ENCODE measurements at regions not wholly inside any gene's neighbourhood (a gene's known extent, or its start where the extent isn't known, plus 50 kb on each side); places are given as distances from the start of the nearest gene placed in this dataset.
"Not testable (repeated sequence)": the region's sequence is repeated elsewhere in the genome, so short reads cannot be mapped to it uniquely, and the experiment has no call there.

DNA sequence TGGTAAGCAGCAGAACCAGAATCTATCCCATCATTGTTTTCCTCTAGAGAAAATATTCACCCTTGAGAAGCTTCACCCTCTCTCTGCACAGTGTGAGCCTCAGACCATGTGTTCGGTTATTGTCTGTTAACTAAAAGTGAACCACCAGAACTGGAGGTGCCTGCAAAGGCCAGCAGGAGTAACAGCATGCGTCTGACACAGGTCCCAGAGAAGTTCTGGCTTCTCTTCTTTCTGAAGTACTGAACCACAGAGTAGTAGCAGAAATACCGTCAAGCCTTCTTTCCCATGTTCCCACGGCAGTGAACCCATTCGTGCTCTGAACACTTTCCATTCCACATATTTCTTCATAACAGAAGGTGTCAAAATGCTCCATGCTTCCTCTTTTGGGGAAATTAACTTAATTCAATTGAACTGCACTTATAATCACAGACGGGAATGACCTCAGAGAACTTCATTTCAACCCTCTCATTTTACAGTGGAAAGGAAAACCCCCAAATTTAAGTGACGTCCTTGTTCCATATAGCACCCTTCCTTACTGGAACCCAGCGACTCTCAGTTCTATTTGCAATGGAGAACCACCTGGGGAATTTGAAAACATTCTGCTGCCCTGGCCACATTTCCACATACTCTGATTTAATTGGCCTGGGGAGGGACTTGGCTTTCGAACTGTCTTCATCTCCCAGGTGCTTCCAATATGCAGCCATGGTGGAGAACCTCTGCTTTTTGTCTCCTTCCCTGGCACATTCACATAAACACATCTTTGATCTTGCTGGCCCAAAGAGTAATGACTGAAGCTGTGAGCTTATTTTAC is 519.1 kb downstream of the RNF144A start:
- DNase-seq: no peak

DNA sequence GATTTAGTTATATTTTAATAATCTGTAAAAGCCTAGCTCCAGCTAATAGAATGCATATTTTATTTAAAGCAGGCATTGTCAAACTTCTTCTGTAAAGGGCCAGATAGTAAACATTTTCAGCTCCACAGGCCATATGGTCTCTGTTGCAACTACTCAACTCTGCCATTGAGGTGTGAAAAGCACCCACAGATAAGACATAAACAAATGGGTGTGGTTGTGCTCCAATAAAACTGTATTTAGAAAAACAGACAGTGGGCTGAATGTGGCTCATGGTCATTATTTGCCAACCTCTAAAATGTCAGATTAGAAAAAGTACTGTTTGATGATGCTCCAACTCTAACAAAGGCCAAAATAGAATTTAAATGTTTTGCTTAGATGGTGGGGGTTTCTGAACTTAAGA is 519.9 kb downstream of the RNF144A start:
- DNase-seq: no peak

DNA sequence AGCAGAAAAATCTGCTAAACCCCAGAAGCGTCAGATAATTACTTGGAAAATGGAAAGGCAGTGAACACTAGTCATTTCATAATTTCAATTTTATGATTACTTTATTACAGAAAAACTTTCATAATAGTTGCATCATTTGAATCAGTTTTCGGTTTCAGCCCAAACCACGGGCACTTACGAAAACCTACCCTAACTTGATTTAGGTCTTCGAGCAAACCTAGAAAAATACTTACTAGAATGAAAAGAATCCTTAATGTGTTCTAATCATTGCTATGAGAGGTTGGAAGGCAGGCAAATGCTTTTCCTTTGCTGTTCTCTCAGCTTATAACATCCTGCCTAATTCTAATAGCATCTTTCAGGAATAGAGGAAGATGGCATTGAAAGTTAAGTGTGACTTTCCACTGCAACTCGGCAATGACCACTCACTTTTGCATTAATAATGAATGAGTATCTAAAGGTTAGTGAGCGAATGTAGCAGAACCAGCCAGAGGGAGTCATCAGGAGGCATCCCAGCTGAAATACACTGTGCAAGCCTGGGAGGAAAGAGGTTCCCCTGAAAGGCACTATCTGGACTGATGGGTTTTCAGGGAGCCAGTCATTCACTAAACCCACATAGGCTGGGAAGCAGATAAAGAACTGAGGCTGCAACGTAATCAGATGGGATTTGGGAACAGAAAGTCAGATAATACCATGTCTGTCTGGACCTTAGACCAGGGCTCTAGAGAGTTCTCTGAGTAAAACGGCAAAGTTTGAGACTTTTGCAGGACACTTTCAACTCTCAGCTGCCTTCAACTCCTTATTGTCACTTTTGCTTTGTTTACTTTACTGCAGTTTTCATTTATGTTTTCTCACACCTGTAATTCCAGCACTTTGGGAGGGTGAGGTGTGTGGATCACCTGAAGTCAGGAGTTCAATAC is 520.8 kb downstream of the RNF144A start:
- peak; percentile 67 for DNase-seq

DNA sequence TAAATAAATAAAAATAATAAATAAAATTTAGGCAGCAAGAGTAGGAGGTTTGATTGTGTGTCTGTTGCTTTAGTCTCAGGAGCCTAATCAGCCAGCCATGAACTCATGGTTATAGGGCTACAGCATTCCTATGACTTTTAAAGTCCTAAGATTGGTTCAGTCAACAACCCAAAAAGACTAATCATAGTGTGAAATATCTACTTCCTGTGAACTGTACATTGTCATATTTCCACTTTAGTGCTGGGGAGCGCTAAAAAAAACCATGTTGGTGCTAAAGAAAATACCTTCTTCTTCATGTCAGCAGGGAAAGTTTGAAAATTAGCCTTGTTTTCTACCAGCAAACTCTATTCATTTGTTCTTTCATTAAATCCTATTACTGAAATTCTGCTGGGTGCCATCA is 521.6 kb downstream of the RNF144A start:
- no peak for DNase-seq

DNA sequence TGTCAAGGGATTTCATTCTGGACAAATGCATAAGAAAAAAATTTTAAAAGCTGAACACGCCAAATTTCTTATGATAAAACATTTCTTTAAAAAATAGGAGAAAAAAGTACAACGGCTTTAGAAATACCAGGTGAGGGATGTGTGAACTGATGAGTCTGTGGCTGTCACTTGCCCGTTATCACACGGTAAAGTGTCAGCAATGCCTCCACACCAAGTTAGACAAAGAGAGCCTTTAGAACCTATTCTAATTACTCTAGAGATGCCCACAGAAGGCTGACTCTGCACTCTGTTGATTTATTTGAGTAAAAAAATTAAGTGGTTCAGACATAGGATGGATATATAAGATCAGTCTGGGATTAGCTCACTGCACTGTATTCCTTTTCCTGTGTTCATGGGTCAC is 523.8 kb downstream of the RNF144A start:
- no peak for DNase-seq

DNA sequence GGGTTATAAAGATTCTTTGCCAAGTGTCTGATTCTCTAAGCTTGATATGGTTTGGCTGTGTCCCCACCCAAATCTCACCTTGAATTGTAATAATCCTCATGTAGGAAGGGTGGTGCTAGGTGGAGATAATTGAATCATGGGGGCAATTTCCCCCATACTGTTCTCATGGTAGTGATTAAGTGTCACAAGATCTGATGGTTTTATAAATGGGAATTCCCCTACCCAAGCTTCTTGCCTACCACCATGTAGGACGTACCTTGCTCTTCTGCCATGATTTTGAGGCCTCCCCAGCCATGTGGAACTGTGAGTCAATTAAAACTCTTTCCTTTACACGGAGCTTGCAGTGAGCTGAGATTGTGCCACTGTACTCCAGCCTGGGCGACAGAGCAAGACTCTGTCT is 524.6 kb downstream of the RNF144A start:
- not testable (repeated sequence) for DNase-seq

DNA sequence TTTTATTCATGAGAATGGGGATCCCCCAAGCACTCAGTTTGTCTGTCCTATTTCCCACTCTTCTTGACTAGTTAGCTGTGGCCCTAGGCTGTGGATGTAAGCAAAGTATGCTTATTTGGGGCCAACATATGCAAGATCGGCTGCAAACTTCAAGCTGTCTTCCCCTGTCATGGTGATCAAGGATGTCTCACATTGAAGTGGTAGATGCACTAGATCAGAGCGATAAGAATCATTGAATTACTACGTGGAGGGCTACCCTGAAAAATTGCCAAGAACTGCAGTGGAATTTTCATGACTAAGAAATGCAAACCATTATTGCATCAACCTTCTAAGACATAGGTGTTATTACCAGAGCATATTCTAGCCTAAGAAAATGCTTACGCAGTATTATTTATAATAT is 527.4 kb downstream of the RNF144A start:
- no peak for DNase-seq

DNA sequence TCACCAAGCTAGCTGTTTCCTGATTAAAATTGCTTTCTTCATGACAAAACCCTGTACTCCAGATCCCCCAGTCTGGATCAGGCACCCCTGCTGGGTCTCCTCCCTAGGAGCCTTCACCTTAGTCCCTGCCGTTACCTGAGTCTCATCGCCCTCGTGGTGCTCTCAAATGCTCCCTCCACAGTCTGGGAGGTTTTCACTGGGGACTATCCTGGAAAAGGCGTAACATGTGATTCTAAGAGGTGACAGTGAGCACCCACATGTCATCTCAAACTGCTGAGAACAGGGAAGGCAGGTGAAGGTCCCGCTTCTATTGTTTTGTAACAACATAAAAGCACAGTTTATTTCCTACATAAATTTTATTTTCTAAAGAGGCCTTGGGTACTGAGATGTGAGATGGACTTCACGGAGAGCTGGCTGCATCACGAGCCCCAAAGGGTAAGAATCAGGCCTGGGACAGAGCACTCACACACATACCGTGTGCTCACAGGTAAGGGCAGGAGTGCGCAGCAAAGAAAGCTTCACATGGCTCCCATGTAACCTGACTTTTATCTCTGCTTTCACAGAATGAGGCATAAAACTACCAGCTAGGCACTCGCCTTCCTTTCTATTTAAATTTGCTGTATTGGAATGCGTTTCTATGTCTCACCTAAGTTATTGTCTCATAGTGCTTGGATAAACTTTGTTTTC is 531.5 kb downstream of the RNF144A start:
- no peak for DNase-seq

DNA sequence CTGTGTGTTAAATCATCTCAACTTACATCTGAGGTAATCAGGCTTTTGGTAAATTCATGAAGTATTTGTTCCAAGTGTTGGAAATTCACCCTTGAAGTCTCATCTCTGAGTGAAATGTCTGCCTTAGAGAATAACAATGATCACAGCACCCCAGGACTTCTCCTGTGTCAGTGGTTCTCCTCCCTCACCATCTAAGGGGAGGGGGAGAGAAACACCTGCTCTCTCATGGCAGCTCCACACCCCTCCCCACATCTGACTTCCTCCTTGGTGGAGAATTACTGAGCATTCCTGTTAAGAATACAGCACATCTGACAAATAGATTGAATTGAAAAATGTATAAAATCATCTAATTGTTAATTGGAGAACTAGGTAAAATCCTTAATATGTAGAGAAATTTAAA is 532.1 kb downstream of the RNF144A start:
- DNase-seq: no peak

DNA sequence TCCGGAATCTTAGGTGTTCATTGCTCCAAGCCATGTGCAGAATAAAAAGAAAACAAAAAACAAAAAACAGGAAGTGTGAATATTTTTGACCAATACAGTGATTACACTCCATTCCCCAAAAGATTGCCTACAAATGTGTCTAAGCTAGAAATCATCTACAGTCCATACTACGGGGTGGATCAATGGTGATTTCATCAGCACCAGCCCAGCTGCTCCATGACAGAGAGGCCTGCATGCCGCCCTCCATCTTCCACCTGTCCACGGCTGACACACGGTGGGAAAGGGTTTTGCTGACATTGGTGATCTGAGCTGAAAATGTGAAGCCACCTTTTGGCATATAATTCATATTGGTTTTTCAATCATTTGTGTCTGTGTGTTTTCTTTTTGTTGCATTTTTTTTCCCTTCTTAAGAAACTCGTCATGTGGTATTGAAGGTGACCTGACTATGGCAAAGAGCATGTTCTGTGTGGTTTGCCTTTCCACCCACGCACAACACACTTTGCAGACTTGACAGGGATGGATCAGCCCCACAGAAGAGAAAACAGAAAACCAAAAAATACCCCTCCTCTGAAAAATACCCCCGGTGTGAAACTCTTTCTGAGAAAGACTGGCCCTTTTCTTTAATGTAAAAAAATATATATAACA is 533.1 kb downstream of the RNF144A start:
- DNase-seq: no peak

DNA sequence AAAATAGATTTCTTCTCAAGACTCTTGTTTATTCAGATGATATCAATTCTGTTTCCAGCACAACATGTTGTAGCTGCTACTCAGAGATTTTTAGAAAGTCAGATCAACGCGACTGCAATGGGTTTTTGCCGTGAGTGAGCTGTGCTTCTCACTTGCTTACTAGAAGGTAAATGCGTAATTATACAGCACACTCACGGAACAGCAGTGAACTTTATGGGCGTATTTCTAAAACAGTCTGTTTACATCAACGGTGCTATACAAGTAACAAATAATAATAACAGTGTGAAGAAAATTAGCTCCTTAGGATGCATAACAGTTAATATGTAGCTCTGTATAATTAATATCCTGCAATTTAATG is 533.6 kb downstream of the RNF144A start:
- no peak for DNase-seq

DNA sequence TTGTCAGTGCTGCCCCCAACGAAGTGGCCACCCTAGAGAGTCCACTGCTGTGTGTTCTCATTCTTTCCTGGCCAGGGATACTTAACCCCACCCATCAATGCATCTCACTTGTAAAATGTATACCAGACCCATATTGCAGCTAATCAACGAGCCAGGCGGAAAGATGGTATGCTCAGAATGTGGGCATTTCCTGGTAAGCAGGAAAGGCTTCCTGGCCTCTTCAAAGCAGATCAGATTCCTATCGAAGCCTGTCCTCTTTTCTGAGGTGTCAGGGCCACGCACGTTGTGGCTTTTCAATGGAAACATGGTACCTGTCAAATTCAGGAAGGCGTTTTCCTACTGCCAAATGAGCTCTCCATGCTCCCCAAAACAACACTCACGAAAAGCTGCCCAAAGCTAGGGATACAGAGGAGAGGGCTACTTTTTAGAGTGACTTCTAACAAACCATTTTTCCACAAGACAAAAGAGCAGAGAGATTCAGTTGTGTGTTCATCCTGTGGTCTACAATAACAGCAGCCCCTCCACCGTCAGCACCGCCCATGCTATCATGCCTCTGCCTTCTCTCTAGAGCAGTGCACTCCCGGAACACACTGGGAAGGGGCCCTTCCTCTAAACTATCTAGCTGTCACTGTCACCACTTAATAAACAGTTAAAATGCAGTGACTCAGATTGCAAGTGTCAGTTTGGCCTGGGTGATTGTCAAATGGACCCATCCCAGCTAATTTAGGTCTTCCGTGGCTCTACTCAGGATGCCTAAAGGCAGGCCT is 535.1 kb downstream of the RNF144A start:
- DNase-seq: no peak

DNA sequence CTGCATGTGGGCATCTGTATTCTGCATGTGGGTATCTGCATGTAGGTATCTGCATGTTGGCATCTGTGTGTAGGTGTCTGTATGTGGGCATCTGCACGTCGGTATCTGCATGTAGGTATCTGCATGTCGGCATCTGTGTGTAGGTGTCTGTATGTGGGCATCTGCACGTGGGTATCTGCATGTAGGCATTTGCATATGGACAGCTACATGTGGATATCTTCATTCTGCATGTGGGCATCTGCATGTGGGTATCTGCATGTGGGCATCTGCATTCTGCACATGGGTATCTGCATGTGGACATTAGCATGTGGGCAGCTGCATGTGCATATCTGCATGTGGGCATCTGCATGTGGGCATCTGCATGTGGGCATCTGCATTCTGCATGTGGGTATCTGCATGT is 537.4 kb downstream of the RNF144A start:
- DNase-seq: no peak

DNA sequence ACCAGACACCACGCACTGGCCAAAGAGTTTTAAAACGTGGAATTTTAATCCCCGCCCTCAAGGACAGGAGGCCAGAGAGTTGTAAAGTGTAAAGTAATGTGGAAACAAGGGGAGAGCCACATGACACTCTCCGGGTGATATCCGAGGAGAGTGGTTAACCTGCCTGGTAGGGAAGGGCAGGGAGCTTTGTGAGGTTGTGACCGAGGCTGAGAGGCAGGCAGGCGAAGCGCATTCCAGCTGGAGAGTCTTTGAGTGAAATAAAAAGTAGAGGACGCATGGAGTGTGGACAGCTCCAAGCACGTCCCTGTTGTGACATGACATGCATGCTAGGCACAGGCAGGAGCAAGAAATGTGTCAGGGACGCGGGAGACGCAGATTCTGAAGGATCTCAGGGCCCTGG is 539.5 kb downstream of the RNF144A start:
- no peak for DNase-seq

DNA sequence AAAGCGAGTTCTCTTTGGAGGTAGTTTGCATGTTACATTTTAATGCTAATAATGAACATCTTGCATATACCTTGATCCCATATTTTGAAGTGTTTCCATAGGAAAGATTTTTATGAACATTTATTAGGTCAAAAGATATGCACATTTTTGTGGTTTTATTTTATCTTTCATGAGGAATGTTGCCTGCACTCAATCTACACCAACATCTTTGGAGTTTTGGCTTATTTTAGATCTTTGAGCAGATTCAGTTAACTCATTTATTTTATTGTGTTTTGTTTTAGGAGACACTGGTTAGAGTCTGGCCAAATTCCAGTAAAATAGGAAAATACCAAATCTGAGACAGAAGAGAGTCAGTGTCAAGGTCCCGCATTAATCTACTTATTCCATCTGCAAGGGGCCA is 540.9 kb downstream of the RNF144A start:
- no peak for DNase-seq

DNA sequence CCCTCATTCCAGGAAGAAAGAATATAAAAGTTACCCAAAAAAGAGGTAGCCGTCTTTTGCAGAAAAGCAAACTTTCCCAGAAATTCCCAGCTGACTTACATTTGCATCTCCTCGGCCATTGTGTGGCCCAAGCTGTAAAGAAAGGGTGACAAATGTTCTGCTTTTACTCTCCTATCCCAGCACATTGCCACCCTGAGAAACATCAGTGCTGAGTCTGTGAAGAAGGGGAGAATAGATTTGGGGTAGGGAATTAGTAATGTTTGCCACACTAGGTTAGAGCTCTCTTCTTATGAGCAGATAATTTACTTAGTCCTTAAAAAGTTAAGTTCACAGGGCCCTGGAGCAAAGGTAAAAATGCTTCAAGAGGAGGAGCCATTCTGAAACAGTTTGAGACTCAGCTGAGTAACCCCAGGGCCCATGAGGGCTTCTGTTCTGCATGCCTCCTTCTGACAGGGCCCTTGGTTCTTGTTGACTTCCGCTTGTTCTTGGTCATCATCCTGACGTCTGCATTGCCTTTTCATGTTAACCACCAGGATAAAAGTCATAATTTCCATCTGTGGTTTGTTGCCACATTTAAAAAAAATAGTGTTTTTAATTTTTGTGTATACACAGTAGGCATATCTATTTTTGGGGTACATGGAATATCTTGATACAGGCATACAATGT is 550.7 kb downstream of the RNF144A start:
- no peak for DNase-seq

DNA sequence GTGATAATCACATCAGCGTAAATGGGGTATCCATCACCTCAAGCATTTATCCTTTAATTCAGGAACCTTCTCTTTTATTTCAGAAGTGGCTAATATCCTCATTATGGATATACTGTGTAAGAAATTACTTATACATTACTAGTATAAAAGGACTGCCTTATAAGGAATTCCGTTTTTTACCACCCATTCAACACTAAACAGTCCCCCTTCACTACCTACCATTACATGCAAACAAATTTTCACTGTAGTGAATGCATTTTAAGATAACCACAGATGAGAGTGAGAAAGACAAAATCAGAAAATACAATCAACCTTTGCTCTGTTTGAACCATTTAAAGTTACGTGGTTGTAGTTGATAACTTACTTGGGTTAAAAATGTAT is 551.2 kb downstream of the RNF144A start:
- DNase-seq: no peak

DNA sequence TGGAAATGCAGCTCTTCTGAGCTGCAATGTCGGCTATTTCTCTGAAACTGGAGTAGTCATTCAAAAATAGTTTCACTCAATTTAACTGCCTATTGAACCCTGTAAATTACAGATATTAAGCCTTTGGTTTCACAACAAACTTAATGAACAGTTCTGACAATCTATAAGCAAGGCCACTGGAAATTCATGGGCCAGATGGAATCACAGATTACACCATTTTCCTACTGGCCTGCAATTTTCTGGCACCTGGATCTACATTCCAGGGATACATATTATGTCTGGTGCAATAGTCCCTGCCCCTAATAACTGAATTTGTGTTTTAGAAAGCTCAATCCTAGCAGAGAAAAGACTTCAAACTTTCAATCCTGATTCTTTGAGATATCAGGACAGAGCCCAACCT is 551.7 kb downstream of the RNF144A start:
- no peak for DNase-seq

DNA sequence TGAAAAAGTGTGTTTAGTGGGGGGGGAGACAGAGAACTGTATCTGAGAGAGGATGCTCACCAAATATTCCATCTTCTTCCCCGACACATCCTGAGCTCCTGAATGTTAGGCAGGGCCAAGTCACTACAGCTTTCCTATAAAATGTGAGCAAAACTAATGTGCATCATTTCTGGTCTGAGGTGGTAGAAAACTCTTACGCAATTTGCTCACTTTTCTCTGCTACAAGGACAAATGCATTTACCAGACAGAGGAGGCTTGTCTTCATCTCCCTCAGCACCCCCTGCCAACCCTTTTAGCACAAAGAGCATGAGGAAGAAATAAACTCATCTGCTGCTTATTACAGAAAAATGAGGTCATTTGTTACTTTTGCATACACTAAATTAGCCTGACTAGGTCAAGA is 554.0 kb downstream of the RNF144A start:
- no peak for DNase-seq

DNA sequence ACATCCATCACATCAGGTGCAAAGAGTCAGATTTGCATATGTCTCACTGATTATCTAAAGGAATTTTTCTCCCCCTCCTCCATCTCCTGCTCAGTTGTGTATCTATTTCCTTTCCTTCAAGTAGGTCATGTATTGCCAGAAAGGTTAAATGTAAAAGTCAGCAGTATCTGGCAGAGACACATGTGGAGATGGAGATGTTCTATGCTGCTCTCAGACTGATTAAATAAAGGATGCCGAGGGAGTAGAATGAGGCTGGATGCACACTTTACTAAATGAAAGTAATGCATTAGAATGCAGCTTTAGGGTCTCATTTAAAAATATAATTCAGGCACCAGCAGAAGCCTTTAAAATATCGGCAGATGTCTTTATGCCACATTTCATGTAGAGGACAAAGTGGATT is 555.3 kb downstream of the RNF144A start:
- no peak for DNase-seq

DNA sequence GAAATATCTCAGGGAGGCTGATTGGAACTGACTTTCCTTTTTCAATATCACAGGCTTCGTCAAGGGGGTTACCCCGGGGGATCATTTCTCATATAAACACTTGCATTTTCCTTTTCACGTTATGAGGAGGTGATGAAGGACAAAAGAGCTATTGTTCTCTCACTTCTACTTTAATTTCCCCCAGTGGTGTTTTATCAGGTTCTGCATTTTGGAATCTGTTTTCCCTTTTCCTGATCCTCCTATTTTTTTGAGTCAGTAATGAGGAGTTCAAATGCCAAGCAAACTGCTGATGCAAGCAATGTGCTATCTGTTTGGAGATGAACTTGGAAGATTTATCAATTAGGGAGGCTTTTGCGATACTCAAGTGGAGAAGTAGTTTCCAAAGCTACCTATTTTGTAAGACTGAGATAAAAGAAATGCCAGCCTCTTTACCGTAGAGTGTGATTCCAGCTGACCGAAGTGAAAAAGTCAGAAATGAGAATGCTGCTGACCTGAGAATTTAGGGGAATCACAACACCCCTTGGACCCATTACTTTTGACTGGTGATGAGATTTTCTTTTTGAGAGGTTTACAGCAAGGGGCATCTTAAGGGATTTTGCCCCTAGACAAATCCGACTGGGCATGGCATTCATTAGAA is 556.0 kb downstream of the RNF144A start:
- DNase-seq: no peak

All from suppressor macrophage treated with lipopolysaccharide for 4 hours (primary cell).